ENCODE measurements at regions not wholly inside any gene's neighbourhood (a gene's known extent, or its start where the extent isn't known, plus 50 kb on each side); places are given as distances from the start of the nearest gene placed in this dataset.
"Not testable (repeated sequence)": the region's sequence is repeated elsewhere in the genome, so short reads cannot be mapped to it uniquely, and the experiment has no call there.

- FAIRE-seq: no peak
Observed at GRCh38 chr6:94902974-94903628, 674.2 kb upstream of the MANEA start.

GRCh38 chr6:94899191-94899590 lies 678.1 kb upstream of the MANEA start:
- no peak for FAIRE-seq

GRCh38 chr6:94894300-94894699 lies 683.0 kb upstream of the MANEA start:
- no peak for FAIRE-seq

GRCh38 chr6:94893327-94893726 lies 684.0 kb upstream of the MANEA start:
- FAIRE-seq: no peak

- FAIRE-seq: not testable (repeated sequence)
Observed at GRCh38 chr6:94873819-94874218, 703.5 kb upstream of the MANEA start.

DNA sequence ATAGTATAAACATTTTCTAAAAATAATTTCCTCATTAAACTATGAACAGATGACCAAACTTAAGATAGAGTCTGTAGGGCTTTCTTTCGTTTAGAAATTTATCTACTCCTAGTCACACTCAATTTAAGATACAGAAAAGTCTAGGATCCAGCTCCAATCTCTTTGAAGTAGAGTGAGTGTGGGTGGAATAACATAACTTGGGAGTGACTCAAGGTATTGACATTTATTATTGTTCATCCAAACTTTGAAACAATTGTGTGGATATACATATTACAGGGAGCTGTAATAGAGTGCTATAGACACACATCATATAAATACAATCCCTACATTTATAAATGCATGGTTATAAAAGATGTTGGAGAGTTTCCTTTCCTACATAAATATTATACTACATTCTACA lies 715.2 kb upstream of the MANEA start:
- no peak for FAIRE-seq

DNA sequence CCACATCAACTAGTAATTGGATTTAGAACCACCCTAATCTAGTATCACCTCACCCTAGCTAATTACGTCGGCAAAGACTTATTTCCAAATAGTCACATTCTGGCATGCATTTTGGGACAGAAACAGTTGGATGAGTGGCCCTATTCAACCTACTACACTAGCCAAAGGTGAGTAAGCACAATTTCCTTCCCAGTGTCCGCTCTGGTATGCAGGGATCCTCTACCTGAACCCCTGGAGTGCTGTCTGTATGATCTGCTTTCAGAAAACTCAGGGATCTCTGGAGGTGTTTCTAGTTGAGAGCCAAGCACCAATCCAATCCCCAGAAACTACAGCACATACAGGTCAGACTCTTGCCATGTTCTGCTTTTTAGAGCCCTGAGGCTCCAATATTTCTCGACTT lies 717.4 kb upstream of the MANEA start:
- FAIRE-seq: no peak

- not testable (repeated sequence) for FAIRE-seq
Observed at GRCh38 chr6:94856999-94857398, 720.3 kb upstream of the MANEA start.

DNA sequence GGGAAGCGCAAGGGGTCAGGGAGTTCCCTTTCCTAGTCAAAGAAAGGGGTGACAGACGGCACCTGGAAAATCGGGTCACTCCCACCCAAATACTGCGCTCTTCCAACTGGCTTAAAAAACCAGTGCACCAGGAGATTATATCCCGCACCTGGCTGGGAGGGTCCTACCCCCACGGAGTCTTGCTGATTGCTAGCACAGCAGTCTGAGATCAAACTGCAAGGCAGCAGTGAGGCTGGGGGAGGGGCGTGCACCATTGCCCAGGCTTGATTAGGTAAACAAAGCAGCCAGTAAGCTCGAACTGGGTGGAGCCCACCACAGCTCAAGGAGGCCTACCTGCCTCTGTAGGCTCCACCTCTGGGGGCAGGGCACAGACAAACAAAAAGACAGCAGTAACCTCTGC lies 726.0 kb upstream of the MANEA start:
- not testable (repeated sequence) for FAIRE-seq

DNA sequence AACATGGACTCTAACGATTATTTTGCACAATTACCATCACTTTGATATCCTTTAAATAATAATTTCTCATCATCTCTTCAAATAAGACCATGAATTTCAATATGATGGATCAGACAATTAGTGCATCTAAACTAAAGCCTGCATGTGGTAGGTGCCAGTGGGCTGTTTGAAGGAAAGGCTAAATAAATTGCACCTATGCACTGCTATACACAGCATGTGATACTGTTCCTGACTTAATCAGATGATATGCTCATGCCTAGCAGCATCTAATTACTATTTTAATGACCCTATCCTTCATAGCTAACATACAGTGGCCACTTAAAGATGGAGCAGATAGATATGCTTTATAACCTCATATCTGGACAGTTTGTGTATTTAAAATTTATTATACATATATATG lies 731.6 kb upstream of the MANEA start:
- FAIRE-seq: no peak

DNA sequence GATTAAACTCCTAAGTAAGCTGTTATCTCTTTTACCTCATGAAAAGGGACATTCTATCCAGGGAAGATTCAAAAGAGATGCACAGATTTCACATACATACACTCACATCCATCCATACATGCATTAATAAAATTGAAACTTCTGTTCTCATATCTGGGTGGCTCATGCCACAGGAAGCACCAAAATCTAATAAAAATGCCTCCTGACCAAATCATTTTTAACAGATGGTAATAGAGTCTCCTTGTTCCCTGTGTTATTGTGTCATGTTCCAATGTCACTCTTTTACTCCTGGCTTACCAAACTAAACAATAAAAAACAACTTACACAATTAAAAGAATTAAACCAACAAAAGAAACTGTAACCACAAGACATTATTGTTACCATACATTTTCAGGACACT lies 742.1 kb upstream of the MANEA start:
- FAIRE-seq: no peak

DNA sequence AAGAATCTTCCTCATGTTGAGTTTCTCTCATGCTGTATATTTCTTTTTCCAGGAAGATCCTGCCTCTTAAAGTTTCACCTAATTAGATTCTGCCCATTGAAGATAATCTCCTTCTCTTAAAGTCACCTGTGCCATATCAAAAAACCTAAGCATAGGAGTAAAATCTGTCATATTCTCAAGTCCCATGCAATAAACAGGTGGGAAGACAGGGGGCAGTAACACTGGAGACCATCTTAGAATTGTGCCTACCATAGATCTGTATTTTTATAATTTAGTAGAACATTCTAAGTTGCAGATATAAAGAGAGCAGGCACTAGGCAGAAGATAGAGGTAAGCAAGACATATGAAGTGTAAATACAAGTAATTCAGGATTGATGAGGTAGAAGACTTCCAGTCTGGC lies 763.5 kb upstream of the MANEA start:
- FAIRE-seq: no peak

- no peak for FAIRE-seq
Observed at GRCh38 chr6:94801344-94801743, 776.0 kb upstream of the MANEA start.

GRCh38 chr6:94785514-94785913 lies 791.8 kb upstream of the MANEA start:
- no peak for FAIRE-seq

DNA sequence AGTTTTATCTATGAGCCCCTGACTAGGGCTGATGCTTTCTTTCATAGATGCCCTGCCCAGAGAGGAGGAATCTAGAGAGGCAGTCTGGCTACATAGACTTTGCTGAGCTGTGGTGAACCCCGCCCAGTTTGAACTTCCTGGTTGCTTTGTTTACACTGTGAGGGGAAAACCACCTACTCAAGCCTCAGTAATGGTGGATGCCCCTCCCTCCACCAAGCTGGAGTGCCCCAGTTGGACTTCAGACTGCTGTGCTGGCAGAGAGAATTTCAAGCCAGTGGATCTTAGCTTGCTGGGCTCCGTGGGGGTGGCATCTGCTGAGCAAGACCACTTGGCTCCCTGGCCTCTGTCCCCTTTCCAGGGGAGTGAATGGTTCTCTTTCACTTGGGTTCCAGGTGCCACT lies 792.3 kb upstream of the MANEA start:
- FAIRE-seq: not testable (repeated sequence)

DNA sequence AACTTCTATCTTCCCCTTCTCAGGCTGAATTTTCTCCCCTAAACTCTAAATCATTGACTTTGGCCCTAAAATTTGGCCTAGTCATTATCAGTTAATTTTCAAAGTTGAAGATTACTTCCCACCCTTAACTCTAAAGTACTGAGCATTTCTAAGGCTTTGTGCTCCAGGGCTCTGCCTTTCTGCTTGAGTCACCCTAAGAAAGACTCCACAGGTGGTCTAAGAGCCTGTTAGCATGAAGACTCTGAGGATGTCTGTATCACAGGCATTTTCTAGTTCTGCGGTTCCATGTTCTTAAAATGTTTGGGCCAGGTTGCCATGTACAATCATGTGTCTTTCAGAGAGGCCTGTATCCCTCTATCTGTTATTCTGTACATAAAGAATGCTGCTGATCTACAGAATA lies 808.1 kb upstream of the MANEA start:
- FAIRE-seq: no peak

DNA sequence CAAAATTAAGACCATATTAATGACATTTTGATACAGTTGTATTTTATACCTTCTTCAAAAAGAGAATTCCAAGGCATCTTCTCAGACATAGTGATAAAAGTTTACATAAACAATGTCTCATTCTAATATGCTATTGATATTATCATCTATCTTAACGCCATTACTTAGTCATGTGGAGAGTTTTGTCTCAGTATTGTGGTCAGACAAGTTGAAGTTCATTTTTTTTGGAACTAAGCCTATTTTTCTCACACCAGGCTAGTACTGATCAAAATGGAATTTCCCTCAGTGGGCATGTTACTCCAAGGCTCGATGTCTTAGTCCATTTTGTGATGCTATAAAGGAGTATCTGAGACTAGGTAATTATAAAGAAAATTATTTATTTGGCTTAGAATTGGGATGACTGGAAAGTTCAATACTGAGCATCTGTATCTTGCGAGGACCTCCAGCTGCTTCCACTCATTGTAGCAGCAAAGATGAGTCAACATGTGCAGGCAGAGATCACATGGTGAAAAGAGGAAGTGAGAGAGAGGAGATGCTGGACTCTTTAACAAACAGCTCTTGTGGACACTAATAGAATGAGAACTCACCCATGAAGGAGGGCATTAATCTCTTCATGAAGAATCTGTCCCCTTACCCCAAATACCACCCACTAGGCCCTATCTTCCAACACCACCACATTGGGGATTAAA lies 825.5 kb upstream of the MANEA start:
- no peak for FAIRE-seq

GRCh38 chr6:94736236-94736635 lies 841.1 kb upstream of the MANEA start:
- FAIRE-seq: no peak

GRCh38 chr6:94735270-94735669 lies 842.1 kb upstream of the MANEA start:
- FAIRE-seq: no peak

DNA sequence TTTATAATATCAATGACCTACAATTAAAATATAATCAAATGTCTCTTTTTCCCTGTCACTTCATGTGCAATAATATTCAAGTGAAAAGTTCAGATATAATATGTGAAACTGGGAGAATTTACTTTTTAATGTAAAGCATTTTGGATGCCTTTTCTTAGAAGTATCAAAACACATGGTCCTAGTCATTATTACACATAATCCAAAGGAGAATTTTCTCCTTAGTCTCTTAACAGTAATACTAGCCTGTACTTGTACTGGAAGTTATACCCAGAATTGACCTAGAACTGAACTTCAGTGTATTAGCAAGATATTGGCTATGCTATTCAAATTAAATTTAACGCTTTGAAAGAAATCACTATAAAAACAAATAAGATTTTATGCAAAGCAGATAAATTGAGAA lies 842.6 kb upstream of the MANEA start:
- FAIRE-seq: no peak

DNA sequence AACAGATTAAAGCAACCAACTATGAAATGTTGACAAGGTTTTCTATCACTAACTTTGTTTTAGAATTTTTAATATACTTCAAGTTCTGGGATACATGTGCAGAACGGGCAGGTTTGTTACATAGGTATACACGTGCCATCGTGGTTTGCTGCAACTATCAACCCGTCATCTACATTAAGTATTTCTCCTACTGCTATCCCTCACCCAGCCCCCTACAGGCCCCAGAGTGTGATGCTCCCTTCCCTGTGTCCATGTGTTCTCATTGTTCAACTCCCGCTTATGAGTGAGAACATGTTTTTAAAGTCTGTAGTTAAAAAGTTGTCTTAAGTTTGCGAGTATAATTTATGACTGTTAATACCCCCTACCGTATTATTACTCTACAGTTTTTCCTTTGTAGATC lies 844.3 kb upstream of the MANEA start:
- no peak for FAIRE-seq

DNA sequence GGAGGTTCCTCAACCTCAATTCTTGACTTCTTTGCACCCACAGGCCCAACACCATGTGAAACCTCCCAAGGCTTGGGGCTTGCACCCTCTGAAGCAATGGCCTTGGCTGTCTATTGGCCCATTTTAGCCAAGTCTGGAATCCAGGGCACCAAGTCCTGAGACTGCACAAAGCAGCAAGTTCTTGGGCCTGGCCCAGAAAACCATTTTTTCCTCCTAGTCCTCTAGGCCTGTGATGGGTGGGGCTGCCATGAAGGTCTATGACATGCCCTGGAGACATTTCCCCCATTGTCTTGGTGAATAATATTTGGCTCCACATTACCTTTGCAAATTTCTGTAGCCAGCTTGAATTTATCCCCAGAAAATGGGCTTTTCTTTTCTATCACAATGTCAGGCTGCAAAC lies 849.6 kb upstream of the MANEA start:
- FAIRE-seq: no peak

GRCh38 chr6:94721459-94721858 lies 855.9 kb upstream of the MANEA start:
- FAIRE-seq: no peak

DNA sequence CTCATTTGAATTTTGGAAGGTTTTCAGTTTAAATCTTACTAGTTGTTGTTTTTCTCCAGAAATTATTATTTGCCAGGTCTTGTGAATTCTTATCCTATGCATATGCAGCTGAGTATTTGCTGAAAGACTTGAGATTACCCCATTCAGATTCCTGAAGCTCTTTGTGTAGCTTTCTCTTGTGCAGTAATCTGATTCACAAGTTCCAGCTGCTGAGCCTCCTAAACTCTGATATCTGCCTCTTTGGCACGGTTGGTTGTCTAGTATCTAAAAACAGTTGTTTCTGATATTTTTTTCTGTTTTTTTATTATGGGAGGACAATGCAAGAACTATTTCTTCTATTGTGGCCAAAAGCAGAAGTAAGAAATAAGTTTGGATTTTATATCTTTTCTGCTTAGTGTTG lies 863.9 kb upstream of the MANEA start:
- FAIRE-seq: no peak

DNA sequence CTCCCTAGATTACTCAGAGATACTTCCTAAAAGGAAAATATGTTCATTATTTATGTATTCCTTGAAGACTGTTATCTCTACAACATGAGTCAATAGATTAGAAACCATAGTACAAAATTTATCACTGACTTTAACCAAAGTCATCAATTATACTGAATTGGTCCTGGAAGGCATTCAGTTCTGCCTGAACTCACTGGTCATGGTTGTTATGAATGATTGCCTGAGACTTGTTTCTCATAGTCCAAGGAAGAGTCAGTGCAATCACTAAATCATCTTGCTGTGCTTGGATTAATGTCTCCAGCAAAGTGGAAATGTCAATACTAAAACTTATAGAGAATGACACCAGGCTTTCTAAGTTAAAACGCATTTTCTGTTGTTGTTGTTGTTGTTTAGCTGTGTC lies 878.6 kb upstream of the MANEA start:
- FAIRE-seq: no peak
